ENCODE measurements at regions not wholly inside any gene's neighbourhood (a gene's known extent, or its start where the extent isn't known, plus 50 kb on each side); places are given as distances from the start of the nearest gene placed in this dataset.

GRCh38 chr16:85398050-85398451, 215.1 kb upstream of the GSE1 start:
- TF ChIP-seq CTCF (IDR thresholded peaks at IDR 0.05; ENCODE audit: poor library complexity) (no peak), EZH2 (IDR thresholded peaks at IDR 0.05; ENCODE audit: borderline replicate concordance) (no peak), EZH2phosphoT487 (IDR thresholded peaks at IDR 0.05; ENCODE audit: low read depth, severe bottlenecking, unreplicated experiment) (no peak)

Data from hepatocyte (in vitro differentiated cells).